AG10803 (cell line): ENCODE measurements at regions not wholly inside any gene's neighbourhood (a gene's known extent, or its start where the extent isn't known, plus 50 kb on each side); places are given as distances from the start of the nearest gene placed in this dataset.

ENCODE experiments used
- DNase-seq: peaks from one replicate; pipeline ENCODE4 v3.0.0; 2010; ENCODE audit warnings: low read depth
- H3K4me3 ChIP-seq: 2 replicates; pipeline ENCODE4 v1.5.1; 2011; ENCODE audit warnings: mild to moderate bottlenecking, low read length, control low read depth
- CTCF ChIP-seq: conservative IDR thresholded peaks from 2 replicates; pipeline ENCODE4 v1.5.1; 2011; ENCODE audit warnings: mild to moderate bottlenecking, low read length, control low read depth, inconsistent platforms

GRCh38 chr20:58139849-58140786, 88.3 kb downstream of the ANKRD60 start:
- H3K4me3 ChIP-seq: no peak overlapping the region
- no peak for TF ChIP-seq CTCF
- DNase-seq: no peak

GRCh38 chr20:58138395-58138794, 90.1 kb downstream of the ANKRD60 start:
- DNase-seq: no peak
- TF ChIP-seq CTCF: no peak
- no peak overlapping the region for H3K4me3 ChIP-seq

GRCh38 chr20:58137651-58138265, 90.7 kb downstream of the ANKRD60 start:
- TF ChIP-seq CTCF: no peak
- no peak for DNase-seq

GRCh38 chr20:58137236-58137635, 91.2 kb downstream of the ANKRD60 start:
- no peak for DNase-seq
- no peak for TF ChIP-seq CTCF
- H3K4me3 ChIP-seq: no peak overlapping the region

More at GRCh38 chr20:58137651-58138265, 90.7 kb downstream of the ANKRD60 start:
- no peak overlapping the region for H3K4me3 ChIP-seq

GRCh38 chr20:58136149-58136484, 92.3 kb downstream of the ANKRD60 start:
- DNase-seq: peak; percentile 17
- no peak for TF ChIP-seq CTCF

GRCh38 chr20:58135441-58136148, 92.9 kb downstream of the ANKRD60 start:
- DNase-seq: no peak
- H3K4me3 ChIP-seq: no peak overlapping the region
- TF ChIP-seq CTCF: no peak

More at GRCh38 chr20:58136149-58136484, 92.3 kb downstream of the ANKRD60 start:
- no peak overlapping the region for H3K4me3 ChIP-seq
